Erythroblast (primary cell): ENCODE measurements at regions not wholly inside any gene's neighbourhood (a gene's known extent, or its start where the extent isn't known, plus 50 kb on each side); places are given as distances from the start of the nearest gene placed in this dataset.
"Not testable (repeated sequence)": the region's sequence is repeated elsewhere in the genome, so short reads cannot be mapped to it uniquely, and the experiment has no call there.

ENCODE experiments used
- GATA1 ChIP-seq: IDR thresholded peaks from 2 replicates; pipeline ENCODE4 v1.6.1; 2011; ENCODE audit warnings: low read depth, mild to moderate bottlenecking, control low read depth, low read length, moderate library complexity
- POLR2A ChIP-seq: IDR thresholded peaks from 2 replicates; pipeline ENCODE4 v1.6.1; 2011; ENCODE audit warnings: mild to moderate bottlenecking, low read length

GRCh38 chr16:8400683-8401082 lies 189.6 kb downstream of the TMEM114 start:
- not testable (repeated sequence) for TF ChIP-seq POLR2A, GATA1
